ENCODE measurements at regions not wholly inside any gene's neighbourhood (a gene's known extent, or its start where the extent isn't known, plus 50 kb on each side); places are given as distances from the start of the nearest gene placed in this dataset.

- no peak overlapping the region for H3K27ac Mint-ChIP-seq (ENCODE audit: unreplicated experiment)
- ChIA-PET CTCF (no interaction called here), POLR2A (interaction anchor here (0.6 kb wide), 1 partner anchor 42 kb away, joined by 5 read pairs; no protein-coding TSS in a partner anchor)
- Histone ChIP-seq H3K27me3 (replicated peaks; ENCODE audit: control insufficient read depth, insufficient read depth, low read length) (no peaks in the 10 kb centered on the region), H3K4me1 (peaks cover 55% of the 10 kb centered on the region), H3K9me3 (no peaks in the 10 kb centered on the region), H3K4me3 (ENCODE audit: low read depth, low read length) (no peak overlapping the region), H3K36me3 (ENCODE audit: control insufficient read depth, insufficient read depth, low read length) (peaks cover 1% of the 10 kb centered on the region; the same call in 1 of the 2 replicates)
- peaks cover 39% of the 10 kb centered on the region for H3K4me1 Mint-ChIP-seq (ENCODE audit: low read depth, unreplicated experiment)
- no peaks in the 10 kb centered on the region for H3K36me3 Mint-ChIP-seq (ENCODE audit: insufficient read depth, unreplicated experiment)
- TF ChIP-seq CTCF (IDR thresholded peaks at IDR 0.05; ENCODE audit: insufficient read depth in 1 of 2, low read depth in 1 of 2, low read length in 1 of 2, severe bottlenecking in 1 of 2, unreplicated experiment in 1 of 2), result no peak
- DNase-seq, result no peak
- no TSS peak for BruUV-seq (replicated peaks)
- H3K4me3 Mint-ChIP-seq (ENCODE audit: unreplicated experiment), result no peak overlapping the region
- intact Hi-C loops (cut with micrococcal nuclease; ENCODE audit: unreplicated experiment), result no loop called here
- H3K9me3 Mint-ChIP-seq (ENCODE audit: unreplicated experiment), result no peaks in the 10 kb centered on the region
- no peaks in the 10 kb centered on the region for H3K27me3 Mint-ChIP-seq (ENCODE audit: insufficient read depth, unreplicated experiment)
These were observed 132.3 kb upstream of the UMPS start for GRCh38 chr3:124597979-124598378.

GRCh38 chr3:124599147-124599765 lies 131.0 kb upstream of the UMPS start:
- CTCF ChIA-PET, result no interaction called here
- peaks cover 33% of the 10 kb centered on the region for H3K4me1 Mint-ChIP-seq (ENCODE audit: low read depth, unreplicated experiment)
- POLR2A ChIA-PET, result no interaction called here
- peak overlapping the region; percentile 31 for H3K27ac Mint-ChIP-seq (ENCODE audit: unreplicated experiment)
- H3K9me3 Mint-ChIP-seq (ENCODE audit: unreplicated experiment), result no peaks in the 10 kb centered on the region
- intact Hi-C loops (cut with micrococcal nuclease; ENCODE audit: unreplicated experiment), result no loop called here
- no peaks in the 10 kb centered on the region for H3K9me3 ChIP-seq
- no peaks in the 10 kb centered on the region for H3K27me3 Mint-ChIP-seq (ENCODE audit: insufficient read depth, unreplicated experiment)
- H3K4me3 Mint-ChIP-seq (ENCODE audit: unreplicated experiment), result peak overlapping the region; percentile 27
- DNase-seq, result no peak
- peaks cover 43% of the 10 kb centered on the region for H3K4me1 ChIP-seq
- no peaks in the 10 kb centered on the region for H3K36me3 Mint-ChIP-seq (ENCODE audit: insufficient read depth, unreplicated experiment)
- H3K4me3 ChIP-seq (ENCODE audit: low read depth, low read length), result no peak overlapping the region
- no TSS peak for BruUV-seq (replicated peaks)
- peaks cover 1% of the 10 kb centered on the region; the same call in 1 of the 2 replicates for H3K36me3 ChIP-seq (ENCODE audit: control insufficient read depth, insufficient read depth, low read length)
- TF ChIP-seq CTCF (IDR thresholded peaks at IDR 0.05; ENCODE audit: insufficient read depth in 1 of 2, low read depth in 1 of 2, low read length in 1 of 2, severe bottlenecking in 1 of 2, unreplicated experiment in 1 of 2), result no peak
- no peaks in the 10 kb centered on the region for H3K27me3 ChIP-seq (replicated peaks; ENCODE audit: control insufficient read depth, insufficient read depth, low read length)

- intact Hi-C loops (cut with micrococcal nuclease; ENCODE audit: unreplicated experiment), result loop anchor here (1.0 kb wide), 1 partner anchor 8 kb away; no protein-coding TSS in a partner anchor
- no peak for DNase-seq
- Histone ChIP-seq H3K27me3 (replicated peaks; ENCODE audit: control insufficient read depth, insufficient read depth, low read length) (no peaks in the 10 kb centered on the region), H3K4me3 (ENCODE audit: low read depth, low read length) (no peak overlapping the region), H3K4me1 (peaks cover 35% of the 10 kb centered on the region), H3K36me3 (ENCODE audit: control insufficient read depth, insufficient read depth, low read length) (peaks cover 1% of the 10 kb centered on the region; the same call in 1 of the 2 replicates), H3K9me3 (no peaks in the 10 kb centered on the region)
- BruUV-seq (replicated peaks), result no TSS peak
- Mint-ChIP-seq H3K9me3 (ENCODE audit: unreplicated experiment) (no peaks in the 10 kb centered on the region), H3K4me1 (ENCODE audit: low read depth, unreplicated experiment) (peaks cover 32% of the 10 kb centered on the region), H3K27me3 (ENCODE audit: insufficient read depth, unreplicated experiment) (no peaks in the 10 kb centered on the region), H3K36me3 (ENCODE audit: insufficient read depth, unreplicated experiment) (no peaks in the 10 kb centered on the region), H3K27ac (ENCODE audit: unreplicated experiment) (peak overlapping the region; percentile 31), H3K4me3 (ENCODE audit: unreplicated experiment) (no peak overlapping the region)
- no peak for TF ChIP-seq CTCF (IDR thresholded peaks at IDR 0.05; ENCODE audit: insufficient read depth in 1 of 2, low read depth in 1 of 2, low read length in 1 of 2, severe bottlenecking in 1 of 2, unreplicated experiment in 1 of 2)
- CTCF ChIA-PET, result no interaction called here
- POLR2A ChIA-PET, result no interaction called here
These were observed 130.2 kb upstream of the UMPS start for GRCh38 chr3:124599779-124600693.
